HepG2 (cell line): ENCODE measurements at regions not wholly inside any gene's neighbourhood (a gene's known extent, or its start where the extent isn't known, plus 50 kb on each side); places are given as distances from the start of the nearest gene placed in this dataset.

Experiments
- ATAC-seq: fragments of 200-7000 bp; cut with Tn5 transposase; 3 replicates; pipeline ENCODE4 v1.9.1; 2020; ENCODE audit warnings: mild to moderate bottlenecking, moderate library complexity
- BruUV-seq: library from RNA; stranded (reverse); fragments of 400-500 nt; replicated peaks from 2 replicates; lab custom pipeline; 2021; lab: Mats Ljungman, UMichigan
- CTCF ChIA-PET: fragments of 300-600 bp; formaldehyde crosslinking; extraction: SDS; loops from one replicate; lab custom pipeline; 2021; ENCODE audit warnings: low total read pairs, inconsistent platforms, low intra/inter-chr PET ratio; lab: Yijun Ruan, JAX
- POLR2A ChIA-PET: fragments of 350-600 bp; sonication (Branson Sonifier 250); formaldehyde crosslinking; loops from one replicate; lab custom pipeline; 2020; ENCODE audit warnings: antibody characterized with exemption, inconsistent platforms; lab: Yijun Ruan, JAX
- DNase-seq: peaks from one replicate; pipeline ENCODE4 v3.0.0-alpha.2; 2015; ENCODE audit warnings: low spot score
- FAIRE-seq: peaks from 3 replicates; lab custom pipeline; 2011; peaks lifted over from hg19 to GRCh38; lab: Jason Lieb, UNC
- H2AFZ ChIP-seq: one replicate; pipeline ENCODE4 v1.6.1; 2011; ENCODE audit warnings: low read length, inconsistent platforms
- H3K27ac ChIP-seq: fragments of 300-600 bp; 3 replicates; pipeline ENCODE4 v1.8.0; 2011; ENCODE audit warnings: mixed run types, mild to moderate bottlenecking, mixed read lengths, low read length, inconsistent platforms; ENCODE audit not compliant: insufficient read depth; ENCODE audit errors: extremely low read length
- H3K27me3 ChIP-seq, 2 experiments: fragments of 200-600 bp in 1 of 2; 2 replicates in 1 of 2; 3 replicates in 1 of 2; pipeline versions ENCODE4 v1.6.0 to v1.8.0; 2011; ENCODE audit warnings: low read length in 2 of 2, mild to moderate bottlenecking in 2 of 2, moderate library complexity in 2 of 2, inconsistent platforms in 1 of 2; ENCODE audit not compliant: insufficient read depth in 2 of 2, control insufficient read depth in 1 of 2
- H3K36me3 ChIP-seq, 2 experiments: fragments of 200-600 bp in 1 of 2; replicated peaks in 1 of 2; 2 replicates in 1 of 2; 3 replicates in 1 of 2; pipeline versions ENCODE4 v1.5.1 to v1.8.0; 2011; ENCODE audit warnings: low read length in 2 of 2, inconsistent platforms in 1 of 2; ENCODE audit not compliant: insufficient read depth in 2 of 2, control insufficient read depth in 1 of 2
- H3K4me1 ChIP-seq: 2 replicates; pipeline ENCODE4 v1.5.1; 2012; ENCODE audit warnings: low read length, inconsistent platforms; ENCODE audit not compliant: insufficient read depth
- H3K4me2 ChIP-seq: 2 replicates; pipeline ENCODE4 v1.6.0; 2011; ENCODE audit warnings: low read depth, low read length, inconsistent platforms
- H3K4me3 ChIP-seq, 3 experiments: fragments of 200-600 bp in 1 of 3; sonication (generic), shearing (Covaris generic) in 1 of 3; replicated peaks in 1 of 3; 2 replicates each; pipeline ENCODE4 v1.5.1; 2011 to 2016; ENCODE audit warnings: low read length in 3 of 3, inconsistent platforms in 2 of 3, low read depth in 2 of 3, mild to moderate bottlenecking in 2 of 3, control low read depth in 1 of 3, mixed read lengths in 1 of 3; ENCODE audit not compliant: insufficient read depth in 1 of 3
- H3K79me2 ChIP-seq: one replicate; pipeline ENCODE4 v1.6.1; 2011; ENCODE audit warnings: low read length, inconsistent platforms; ENCODE audit not compliant: insufficient read depth
- H3K9ac ChIP-seq: 2 replicates; pipeline ENCODE4 v1.6.0; 2011; ENCODE audit warnings: mild to moderate bottlenecking, low read depth, low read length, inconsistent platforms; ENCODE audit not compliant: insufficient read depth
- H3K9me3 ChIP-seq: 2 replicates; pipeline ENCODE4 v1.5.1; 2012; ENCODE audit warnings: mild to moderate bottlenecking, low read length
- H4K20me1 ChIP-seq: 2 replicates; pipeline ENCODE4 v1.6.0; 2011; ENCODE audit warnings: inconsistent platforms, mild to moderate bottlenecking, low read length, moderate library complexity; ENCODE audit not compliant: insufficient read depth
- ASH2L ChIP-seq: fragments of 300-600, 200-600 bp; sonication (generic); IDR thresholded peaks from 2 replicates; pipeline ENCODE4 v1.7.0; 2017; ENCODE audit warnings: low read depth, mild to moderate bottlenecking, moderate library complexity, mixed read lengths, low read length; ENCODE audit not compliant: insufficient read length
- BCL6 ChIP-seq: IDR thresholded peaks from 2 replicates; pipeline ENCODE4 v1.6.1; 2016; ENCODE audit warnings: missing genetic modification reagents, missing compliant biosample characterization
- CENPBD1 ChIP-seq: sonication (generic); formaldehyde crosslinking; IDR thresholded peaks from 2 replicates; pipeline ENCODE4 v1.8.0; 2022; ENCODE audit warnings: missing genetic modification reagents, low read depth, mild to moderate bottlenecking, borderline replicate concordance
- DNMT1 ChIP-seq: sonication (generic); formaldehyde crosslinking; IDR thresholded peaks from 2 replicates; pipeline ENCODE4 v1.5.1; 2020; ENCODE audit warnings: mild to moderate bottlenecking, missing genetic modification reagents
- ETS1 ChIP-seq: sonication (generic); formaldehyde crosslinking; IDR thresholded peaks from 2 replicates; pipeline ENCODE4 v1.4.0; 2020; ENCODE audit warnings: missing genetic modification reagents
- FLYWCH1 ChIP-seq: sonication (generic); formaldehyde crosslinking; IDR thresholded peaks from 2 replicates; pipeline ENCODE4 v1.8.1; 2023; ENCODE audit warnings: mild to moderate bottlenecking, missing genetic modification reagents
- MAZ ChIP-seq, 2 experiments: sonication (generic) in 1 of 2; formaldehyde crosslinking in 1 of 2; IDR thresholded peaks; 2 replicates each; pipeline versions ENCODE4 v1.5.0 to v1.6.1; 2012 to 2020; ENCODE audit warnings: low read depth in 2 of 2, mild to moderate bottlenecking in 2 of 2, borderline replicate concordance in 1 of 2, improper control_type of control experiment in 1 of 2, low read length in 1 of 2, missing genetic modification reagents in 1 of 2, moderate library complexity in 1 of 2
- RARA ChIP-seq: IDR thresholded peaks from 2 replicates; pipeline ENCODE4 v1.6.1; 2016; ENCODE audit warnings: missing genetic modification reagents, missing compliant biosample characterization
- SNAPC2 ChIP-seq: sonication (generic); formaldehyde crosslinking; IDR thresholded peaks from 2 replicates; pipeline ENCODE4 v1.8.1; 2022; ENCODE audit warnings: mild to moderate bottlenecking, missing genetic modification reagents
- ZFP41 ChIP-seq: sonication (generic); formaldehyde crosslinking; IDR thresholded peaks from 2 replicates; pipeline ENCODE4 v1.4.0; 2020; ENCODE audit warnings: mild to moderate bottlenecking, missing genetic modification reagents, borderline replicate concordance
- ZNF326 ChIP-seq: sonication (generic); formaldehyde crosslinking; IDR thresholded peaks from 2 replicates; pipeline ENCODE4 v1.4.0; 2020; ENCODE audit warnings: missing genetic modification reagents, borderline replicate concordance
- ZNF331 ChIP-seq: sonication (generic); formaldehyde crosslinking; IDR thresholded peaks from 2 replicates; pipeline ENCODE4 v1.4.0; 2020; ENCODE audit warnings: missing genetic modification reagents
- ZNF691 ChIP-seq: sonication (generic); formaldehyde crosslinking; IDR thresholded peaks from 2 replicates; pipeline ENCODE4 v1.4.0; 2020; ENCODE audit warnings: missing genetic modification reagents, low read depth, mild to moderate bottlenecking, borderline replicate concordance
- ZNF776 ChIP-seq: sonication (generic); formaldehyde crosslinking; IDR thresholded peaks from 2 replicates; pipeline ENCODE4 v1.4.0; 2020; ENCODE audit warnings: mild to moderate bottlenecking, missing genetic modification reagents
- ZSCAN9 ChIP-seq: IDR thresholded peaks from 2 replicates; pipeline ENCODE4 v1.6.1; 2016; ENCODE audit warnings: borderline replicate concordance
- WGBS: methylation state at CpG from one replicate; pipeline ENCODE4 v1.1.6; 2017; ENCODE audit warnings: low lambda C conversion rate; 5-methylcytosine and 5-hydroxymethylcytosine counted together
- in situ Hi-C: cut with HindIII; loops from 2 replicates; pipeline ENCODE4 v1.10.0; 2017; ENCODE audit warnings: low pct_unique_long_range_greater_than_20kb; ENCODE audit not compliant: extremely low pct_ligation_motif_present
- intact Hi-C: fragments of 100-400 bp; cut with micrococcal nuclease; formaldehyde crosslinking; loops from one replicate; pipeline ENCODE4 v1.10.0; 2022; ENCODE audit not compliant: unreplicated experiment
- TF ChIP-seq, protein P1 (sequence below): sonication (generic); formaldehyde crosslinking; IDR thresholded peaks from 2 replicates; pipeline ENCODE4 v1.4.0; 2020; ENCODE audit warnings: mild to moderate bottlenecking, missing genetic modification reagents

DNA sequence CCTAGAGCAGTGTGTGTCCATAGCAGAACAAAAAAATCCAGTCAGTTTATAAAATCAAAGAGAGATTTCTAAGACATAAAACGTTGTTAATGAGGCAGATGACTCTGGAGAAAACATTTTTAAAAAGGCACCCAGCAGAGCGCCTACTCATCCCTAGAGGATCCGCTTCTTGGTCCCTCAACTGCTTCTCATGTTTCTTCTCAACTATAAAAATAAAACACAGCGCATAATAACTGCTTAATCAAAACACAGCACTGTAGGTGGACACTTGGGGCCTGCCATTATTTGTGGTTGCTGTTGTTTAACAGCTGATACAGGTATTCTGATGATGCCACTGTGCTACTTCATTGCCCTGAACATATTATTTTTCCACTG lies 347.9 kb downstream of the FGF9 start (continued):
- TF ChIP-seq ETS1 (no peak), ZSCAN9 (CRISPR knock-in tag) (no peak), ZNF331 (CRISPR knock-in tag) (no peak), DNMT1 (no peak), SNAPC2 (CRISPR knock-in tag) (no peak), BCL6 (CRISPR knock-in tag) (no peak)

DNA sequence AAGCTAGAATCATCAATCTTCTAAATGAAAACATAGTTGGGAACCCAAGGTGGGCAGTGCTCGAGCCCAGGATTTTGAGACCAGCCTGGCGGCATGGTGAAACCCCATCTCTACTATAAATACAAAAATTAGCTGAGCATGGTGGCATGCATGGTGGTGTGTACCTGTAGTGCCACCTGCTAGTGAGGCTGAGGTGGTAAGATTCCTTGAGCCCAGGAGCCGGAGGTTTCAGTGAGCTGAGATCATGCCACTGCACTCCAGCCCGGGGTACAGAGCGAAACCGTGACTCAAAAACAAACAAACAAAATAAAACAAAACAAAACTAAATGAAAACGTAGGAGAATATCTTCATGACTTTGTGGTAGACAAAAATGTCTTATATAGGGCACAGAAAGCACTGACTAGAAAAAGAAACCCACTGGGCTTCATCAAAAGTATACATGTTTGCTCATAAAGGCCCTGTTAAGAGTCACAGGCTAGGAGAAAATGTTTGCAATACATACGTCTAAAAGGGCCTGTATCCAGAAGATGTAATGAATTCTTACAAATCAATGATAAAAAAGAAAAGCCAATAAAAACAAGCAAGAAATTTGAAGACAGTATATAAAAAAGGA lies 353.6 kb downstream of the FGF9 start:
- DNase-seq = no peak
- H3K4me3 ChIP-seq = no peak overlapping the region
- TF ChIP-seq MAZ (IDR thresholded peaks at IDR 0.05; ENCODE audit: borderline replicate concordance, low read depth, low read length) (no peak), MAZ (CRISPR knock-in tag; IDR thresholded peaks at IDR 0.05; ENCODE audit: low read depth) (no peak), ASH2L (no peak), ZNF326 (no peak), FLYWCH1 (CRISPR knock-in tag) (no peak), CENPBD1 (CRISPR knock-in tag) (no peak), ZFP41 (CRISPR knock-in tag) (no peak), ZNF691 (CRISPR knock-in tag) (no peak), ZNF776 (CRISPR knock-in tag) (no peak), RARA (no peak)
- TF ChIP-seq, protein P1, sequence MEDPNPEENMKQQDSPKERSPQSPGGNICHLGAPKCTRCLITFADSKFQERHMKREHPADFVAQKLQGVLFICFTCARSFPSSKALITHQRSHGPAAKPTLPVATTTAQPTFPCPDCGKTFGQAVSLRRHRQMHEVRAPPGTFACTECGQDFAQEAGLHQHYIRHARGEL (CRISPR knock-in tag) = no peak
- no peak for ATAC-seq
- no peaks in the 10 kb centered on the region; a peak in 1 of 5 replicates for H3K27me3 ChIP-seq
- no peak overlapping the region for H3K27ac ChIP-seq
- no peak for FAIRE-seq
- POLR2A ChIA-PET = no interaction called here
- no peak overlapping the region for H3K9ac ChIP-seq
- WGBS = 45% methylated on average over 8 of the region's 8 CpGs
- H3K36me3 ChIP-seq = no peaks in the 10 kb centered on the region
- H4K20me1 ChIP-seq = no peaks in the 10 kb centered on the region
- intact Hi-C loops = no loop called here
- no peaks in the 10 kb centered on the region for H3K79me2 ChIP-seq
- in situ Hi-C loops = no loop called here
- H3K9me3 ChIP-seq = no peaks in the 10 kb centered on the region
- H3K4me1 ChIP-seq = no peaks in the 10 kb centered on the region
- BruUV-seq = no TSS peak
- H3K4me2 ChIP-seq = no peak overlapping the region
- CTCF ChIA-PET = no interaction called here
- no peak overlapping the region for H2AFZ ChIP-seq
